ENCODE measurements at regions not wholly inside any gene's neighbourhood (a gene's known extent, or its start where the extent isn't known, plus 50 kb on each side); places are given as distances from the start of the nearest gene placed in this dataset.

GRCh38 chr6:164424489-164424888 lies 884.9 kb downstream of the C6orf118 start:
- no peak for DNase-seq

DNA sequence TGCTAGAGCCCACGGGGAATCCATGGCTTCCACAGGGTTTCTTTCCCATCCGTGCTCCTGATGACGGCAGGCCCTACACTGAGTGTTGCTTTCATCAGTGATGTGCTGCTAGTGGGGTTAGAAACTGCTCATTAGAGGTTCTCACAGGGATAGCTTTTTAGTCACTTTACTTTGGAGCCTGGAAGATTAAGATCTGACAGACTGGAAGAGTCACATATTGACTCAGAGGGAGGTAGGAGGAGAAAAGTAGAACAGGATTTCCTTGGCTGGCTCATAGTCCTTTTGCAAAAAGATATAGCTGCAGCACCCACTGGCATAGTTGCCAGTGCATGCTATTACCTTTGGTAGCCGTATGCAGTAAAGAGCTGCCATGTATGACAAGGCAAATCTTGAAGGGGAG lies 890.3 kb downstream of the C6orf118 start:
- no peak for DNase-seq

- DNase-seq, result no peak
Observed at GRCh38 chr6:164418262-164418588, 891.2 kb downstream of the C6orf118 start.

GRCh38 chr6:164417537-164418261 lies 891.7 kb downstream of the C6orf118 start:
- no peak for DNase-seq

- DNase-seq, result no peak
Observed at GRCh38 chr6:164415832-164416563, 893.4 kb downstream of the C6orf118 start.

DNA sequence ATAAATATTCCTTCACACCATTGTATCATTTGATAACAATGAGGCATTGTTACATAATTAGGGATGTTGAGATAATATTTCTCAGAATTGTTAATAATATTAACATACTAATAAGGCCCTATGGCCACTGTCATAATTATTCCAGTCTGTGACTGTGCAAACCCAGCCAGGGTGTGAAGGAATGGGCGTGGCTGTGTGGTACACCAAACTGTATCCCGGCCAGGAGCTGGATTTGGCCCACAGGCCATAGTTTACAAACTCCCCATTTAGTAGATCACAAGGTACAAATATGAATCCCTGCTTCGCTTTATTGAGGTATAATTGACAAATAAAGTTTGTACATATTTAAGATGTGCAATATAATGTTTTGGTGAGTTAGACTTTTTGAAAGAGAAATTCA lies 894.7 kb downstream of the C6orf118 start:
- no peak for DNase-seq

GRCh38 chr6:164412566-164412965 lies 896.8 kb downstream of the C6orf118 start:
- no peak for DNase-seq

- no peak for DNase-seq
Observed at GRCh38 chr6:164410017-164410416, 899.4 kb downstream of the C6orf118 start.

DNA sequence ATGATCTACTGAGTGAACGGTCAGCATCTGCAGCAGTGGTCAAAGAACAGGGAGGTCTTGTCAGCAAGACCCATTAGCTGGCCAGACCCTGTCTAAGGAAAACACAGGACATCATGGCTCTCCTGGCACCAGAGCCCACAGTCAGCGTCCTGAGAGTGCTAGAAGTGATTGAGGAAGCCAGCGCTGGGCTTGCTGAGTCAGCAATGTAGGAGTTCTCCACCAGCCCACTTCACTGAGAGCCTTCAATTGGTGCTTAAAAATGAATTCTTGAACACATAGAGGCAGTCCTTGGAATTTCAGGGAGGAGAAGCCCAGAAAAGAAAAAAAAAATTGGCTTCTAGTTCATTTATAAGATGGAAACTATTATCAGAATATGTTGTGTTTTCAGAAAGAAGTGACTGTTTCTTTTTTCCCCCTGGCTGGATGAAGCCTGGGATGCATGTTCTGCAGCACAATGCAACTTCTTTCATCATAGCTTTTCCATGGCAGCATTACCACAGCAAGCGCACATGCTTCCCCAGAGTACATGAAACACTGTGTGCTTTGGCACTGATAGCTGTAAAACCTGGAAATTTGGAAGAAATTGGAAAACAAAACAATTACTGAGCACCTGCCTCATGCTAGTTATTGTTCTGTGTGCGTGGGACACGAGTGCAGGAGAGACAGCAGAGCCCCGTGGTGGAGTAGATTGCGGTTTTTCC lies 899.9 kb downstream of the C6orf118 start:
- DNase-seq, result no peak

DNA sequence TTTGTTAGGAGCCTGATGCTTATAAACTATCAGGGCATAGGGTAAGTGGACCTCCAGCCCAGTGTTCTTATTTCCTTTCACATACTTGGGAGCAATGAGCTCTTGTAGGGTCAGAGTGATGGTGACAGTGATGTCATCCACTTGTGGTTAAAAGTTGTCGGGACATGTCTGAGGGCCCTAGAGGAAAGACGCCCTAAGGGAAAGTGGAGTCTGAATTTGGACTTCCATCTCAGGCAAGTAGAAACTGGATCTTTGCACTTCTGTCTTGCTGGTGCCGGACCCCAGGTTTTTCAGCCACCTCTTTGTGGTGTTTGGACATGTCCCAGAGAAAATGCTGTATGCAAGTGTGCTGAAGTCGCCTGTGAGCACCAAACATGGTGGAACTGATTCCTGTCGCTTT lies 900.5 kb downstream of the C6orf118 start:
- no peak for DNase-seq

DNA sequence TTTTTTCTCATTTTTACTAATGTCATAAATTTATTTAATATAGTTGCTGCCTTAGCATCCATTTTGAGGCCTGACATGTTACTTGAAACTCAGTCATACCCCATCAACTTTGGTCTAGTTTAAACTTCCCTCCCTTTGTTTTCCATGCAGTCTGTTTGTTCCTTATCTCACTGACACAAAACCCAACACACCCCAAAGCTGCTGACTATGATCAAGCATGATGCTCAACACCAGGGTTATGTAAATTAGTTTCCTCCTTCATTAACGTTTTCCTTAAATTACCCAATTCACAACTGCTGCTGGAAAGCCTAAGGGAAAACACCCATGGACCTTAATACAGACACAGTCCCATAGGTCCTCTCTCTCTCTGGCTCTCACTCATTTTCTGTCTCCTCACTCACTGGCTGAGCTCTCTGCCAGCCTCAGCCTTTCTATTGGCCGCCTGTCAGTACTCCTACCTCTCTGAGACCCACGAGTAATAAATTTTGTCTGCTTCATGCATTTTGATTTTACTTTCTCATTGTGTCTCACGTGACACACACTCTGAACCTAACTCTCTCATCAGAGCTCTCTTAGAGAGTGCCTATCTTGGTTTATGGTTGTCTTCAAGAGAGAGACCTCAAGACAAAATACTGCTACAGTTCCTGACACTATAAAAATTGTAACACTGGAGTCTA lies 904.5 kb downstream of the C6orf118 start:
- DNase-seq, result no peak

DNA sequence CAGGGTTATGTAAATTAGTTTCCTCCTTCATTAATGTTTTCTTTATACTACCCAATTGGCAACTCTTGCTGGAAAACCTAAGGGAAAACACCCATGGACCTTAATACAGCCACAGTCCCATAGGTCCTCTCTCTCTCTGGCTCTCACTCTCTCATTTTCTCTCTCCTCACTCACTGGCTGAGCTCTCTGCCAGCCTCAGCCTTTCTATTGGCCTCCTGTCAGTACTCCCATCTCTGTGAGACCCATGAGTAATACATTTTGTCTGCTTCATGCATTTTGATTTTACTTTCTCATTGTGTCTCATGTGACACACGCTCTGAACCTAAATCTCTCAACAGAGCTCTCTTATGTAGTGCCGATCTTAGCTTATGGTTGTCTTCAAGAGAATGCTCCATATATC lies 907.5 kb downstream of the C6orf118 start:
- no peak for DNase-seq

GRCh38 chr6:164398647-164399046 lies 910.8 kb downstream of the C6orf118 start:
- DNase-seq, result no peak

DNA sequence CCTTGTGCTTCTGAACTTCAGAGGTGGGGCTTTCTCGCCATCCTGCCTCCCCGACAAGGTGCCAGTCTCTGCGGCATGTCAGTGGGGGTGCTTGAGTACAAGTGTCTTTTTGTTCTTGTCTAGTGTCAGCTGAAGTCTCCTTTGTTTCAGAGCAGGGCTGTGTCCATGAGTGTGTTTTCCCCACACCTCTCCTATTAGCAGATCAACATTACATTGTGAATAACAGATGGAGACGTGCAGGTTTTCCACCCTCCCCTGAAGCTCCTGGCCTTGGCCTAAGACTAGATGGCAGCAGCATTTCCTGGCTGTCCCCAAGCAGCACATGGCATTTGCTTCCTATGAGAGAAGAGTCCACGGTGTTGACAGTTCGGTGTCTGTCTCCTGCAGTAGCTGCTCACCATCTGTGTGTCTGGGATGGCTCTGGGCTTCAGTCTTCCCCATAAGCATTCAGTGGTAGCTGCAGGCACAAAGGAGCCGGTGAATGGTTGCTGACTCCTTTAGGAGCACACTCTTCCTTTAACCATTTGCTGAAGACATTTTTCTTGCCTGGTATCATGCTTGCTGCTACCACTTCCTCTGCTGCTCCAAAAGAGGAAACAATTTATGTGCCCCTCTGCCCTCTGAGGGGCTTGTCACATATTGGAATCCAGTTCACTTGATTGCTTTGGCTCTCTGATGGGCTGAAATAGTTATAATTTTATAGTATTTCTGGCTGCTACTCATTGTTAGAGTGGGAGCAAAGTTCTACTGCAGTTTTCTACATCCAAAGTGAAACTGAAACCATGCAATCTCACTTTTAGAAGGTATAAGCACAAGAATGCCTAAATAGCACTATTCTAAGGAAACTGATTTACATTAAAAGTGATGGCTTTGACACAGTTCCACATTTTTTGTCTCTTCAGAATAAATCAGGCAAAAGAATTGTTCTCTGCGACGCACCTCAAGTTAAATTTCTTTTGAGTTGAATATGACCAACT lies 913.0 kb downstream of the C6orf118 start:
- no peak for DNase-seq

GRCh38 chr6:164379795-164380194 lies 929.6 kb downstream of the C6orf118 start:
- DNase-seq, result no peak

GRCh38 chr6:164378330-164378729 lies 931.1 kb downstream of the C6orf118 start:
- no peak for DNase-seq

DNA sequence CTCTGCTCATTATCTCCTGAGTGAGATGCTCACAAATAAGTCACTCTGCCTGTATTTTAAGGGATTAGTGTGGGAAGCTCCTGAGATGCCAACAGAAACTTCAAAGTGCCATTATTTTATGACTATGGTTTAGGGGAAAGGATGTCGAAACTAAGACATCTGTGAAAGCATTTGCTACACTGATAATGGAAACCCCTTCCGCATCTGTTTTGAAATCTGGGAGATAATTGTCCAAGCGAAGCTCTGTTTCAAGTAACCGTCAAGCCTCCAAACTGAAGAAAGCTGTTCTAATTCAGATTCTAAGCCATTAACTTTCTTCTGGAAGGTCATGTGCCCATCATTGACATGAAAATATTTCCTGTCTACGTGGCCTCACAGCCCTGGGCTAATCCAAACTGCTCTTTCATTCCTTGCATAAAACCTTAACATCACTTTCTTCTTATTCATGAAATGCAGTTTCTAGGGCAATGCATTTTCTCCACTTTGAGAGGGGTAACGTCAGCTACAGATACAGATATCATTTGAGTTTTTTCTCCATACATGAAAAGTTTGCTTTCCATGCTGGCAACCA lies 932.0 kb downstream of the C6orf118 start:
- DNase-seq, result no peak

GRCh38 chr6:164370773-164371172 lies 938.6 kb downstream of the C6orf118 start:
- no peak for DNase-seq

DNA sequence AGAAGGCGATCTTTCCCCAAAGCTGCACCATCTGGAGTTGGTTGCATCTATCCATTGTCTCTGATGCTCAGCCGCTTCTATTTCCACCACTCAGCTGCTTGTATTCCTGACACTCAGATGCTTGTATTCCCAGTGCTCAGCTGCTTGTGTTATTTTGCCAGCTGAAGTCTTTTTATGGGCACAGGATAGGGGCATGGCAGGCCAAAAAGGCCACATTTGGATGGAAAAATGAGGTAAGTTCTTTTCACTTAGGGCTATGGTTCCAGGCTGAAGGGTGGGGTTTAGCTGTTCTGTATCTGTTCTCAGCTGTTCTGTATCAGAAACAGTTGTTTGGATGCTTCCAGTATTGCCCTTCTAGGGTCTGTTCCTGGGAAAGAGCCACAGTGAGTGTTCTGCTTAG lies 944.9 kb downstream of the QKI start:
- no peak for DNase-seq

- DNase-seq, result no peak
Observed at GRCh38 chr6:164359036-164359435, 944.5 kb downstream of the QKI start.

GRCh38 chr6:164356814-164357213 lies 942.3 kb downstream of the QKI start:
- DNase-seq, result no peak

- no peak for DNase-seq
Observed at GRCh38 chr6:164347455-164347854, 932.9 kb downstream of the QKI start.

All from activated CD4-positive, alpha-beta T cell treated with anti-CD3 and anti-CD28 coated beads for 4 hours (primary cell).